Tibial nerve (tissue), 4 donors: ENCODE measurements at regions not wholly inside any gene's neighbourhood (a gene's known extent, or its start where the extent isn't known, plus 50 kb on each side); places are given as distances from the start of the nearest gene placed in this dataset.

ENCODE experiments used
- EP300 ChIP-seq, 2 donors: sonication (generic); formaldehyde crosslinking; IDR thresholded peaks; one replicate each; pipeline ENCODE4 v1.6.1; 2017; ENCODE audit warnings: antibody characterized with exemption in 2 of 2, mild to moderate bottlenecking in 1 of 2
- POLR2A ChIP-seq, 2 donors: fragments of 450-650 bp; IDR thresholded peaks; one replicate each; pipeline ENCODE4 v1.6.1; 2017; ENCODE audit warnings: antibody characterized with exemption in 2 of 2, mild to moderate bottlenecking in 2 of 2, moderate library complexity in 2 of 2
- TF ChIP-seq, protein P1 (sequence below), 5 experiments: fragments of 200-600 bp in 3 of 5; fragments of 450-650 bp in 2 of 5; sonication (generic) in 3 of 5; IDR thresholded peaks; one replicate each; pipeline ENCODE4 v1.5.1; 2016 to 2019; ENCODE audit warnings: antibody characterized with exemption in 5 of 5, mild to moderate bottlenecking in 3 of 5, moderate library complexity in 2 of 5

DNA sequence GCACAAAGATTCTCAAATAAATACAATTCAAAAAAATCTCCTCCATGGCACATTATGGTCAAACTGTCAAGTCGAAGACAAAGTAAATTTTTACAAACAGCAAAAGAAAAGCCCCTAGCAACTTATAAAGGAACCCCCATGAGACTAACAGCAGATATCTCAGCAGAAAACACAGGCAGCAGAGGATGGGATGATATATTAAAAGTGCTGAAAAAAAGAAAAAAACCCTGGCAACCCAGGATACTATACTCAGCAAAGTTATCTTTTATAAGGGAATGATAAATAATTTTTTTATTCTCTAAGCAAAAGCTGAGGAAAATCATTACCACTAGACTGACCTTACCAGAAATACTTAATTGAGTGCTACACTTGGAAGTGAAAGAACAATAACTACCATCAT is 326.4 kb downstream of the CYRIA start:
- TF ChIP-seq, protein P1, sequence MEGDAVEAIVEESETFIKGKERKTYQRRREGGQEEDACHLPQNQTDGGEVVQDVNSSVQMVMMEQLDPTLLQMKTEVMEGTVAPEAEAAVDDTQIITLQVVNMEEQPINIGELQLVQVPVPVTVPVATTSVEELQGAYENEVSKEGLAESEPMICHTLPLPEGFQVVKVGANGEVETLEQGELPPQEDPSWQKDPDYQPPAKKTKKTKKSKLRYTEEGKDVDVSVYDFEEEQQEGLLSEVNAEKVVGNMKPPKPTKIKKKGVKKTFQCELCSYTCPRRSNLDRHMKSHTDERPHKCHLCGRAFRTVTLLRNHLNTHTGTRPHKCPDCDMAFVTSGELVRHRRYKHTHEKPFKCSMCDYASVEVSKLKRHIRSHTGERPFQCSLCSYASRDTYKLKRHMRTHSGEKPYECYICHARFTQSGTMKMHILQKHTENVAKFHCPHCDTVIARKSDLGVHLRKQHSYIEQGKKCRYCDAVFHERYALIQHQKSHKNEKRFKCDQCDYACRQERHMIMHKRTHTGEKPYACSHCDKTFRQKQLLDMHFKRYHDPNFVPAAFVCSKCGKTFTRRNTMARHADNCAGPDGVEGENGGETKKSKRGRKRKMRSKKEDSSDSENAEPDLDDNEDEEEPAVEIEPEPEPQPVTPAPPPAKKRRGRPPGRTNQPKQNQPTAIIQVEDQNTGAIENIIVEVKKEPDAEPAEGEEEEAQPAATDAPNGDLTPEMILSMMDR (IDR thresholded peaks at IDR 0.05) = no peak
- TF ChIP-seq POLR2A (IDR thresholded peaks at IDR 0.05) = no peak
- TF ChIP-seq EP300 (IDR thresholded peaks at IDR 0.05) = no peak
